Liver (tissue), 3 donors: ENCODE measurements at regions not wholly inside any gene's neighbourhood (a gene's known extent, or its start where the extent isn't known, plus 50 kb on each side); places are given as distances from the start of the nearest gene placed in this dataset.

Experiments used
- CTCF ChIP-seq: fragments of 150-350 bp; IDR thresholded peaks from 2 replicates; pipeline ENCODE4 v1.5.1; 2017; ENCODE audit warnings: improper control_type of control experiment, low read depth, low read length; ENCODE audit not compliant: missing input control
- EGR1 ChIP-seq, 2 donors: IDR thresholded peaks; 2 replicates each; pipeline ENCODE4 v1.6.1; 2016 to 2018; ENCODE audit warnings: antibody characterized with exemption in 2 of 2, low read depth in 2 of 2
- FOXA1 ChIP-seq: IDR thresholded peaks from 2 replicates; pipeline ENCODE4 v1.6.1; 2016; ENCODE audit warnings: antibody characterized with exemption
- GABPA ChIP-seq, 2 donors: IDR thresholded peaks in 1 of 2; conservative IDR thresholded peaks in 1 of 2; 2 replicates each; pipeline ENCODE4 v1.6.1; 2016; ENCODE audit warnings: antibody characterized with exemption in 2 of 2, mild to moderate bottlenecking in 1 of 2, moderate library complexity in 1 of 2
- HNF4G ChIP-seq: IDR thresholded peaks from 2 replicates; pipeline ENCODE4 v1.6.1; 2016; ENCODE audit warnings: antibody characterized with exemption
- JUND ChIP-seq, 2 donors: IDR thresholded peaks; 2 replicates each; pipeline ENCODE4 v1.6.1; 2016; ENCODE audit warnings: antibody characterized with exemption in 2 of 2
- RAD21 ChIP-seq, 2 donors: IDR thresholded peaks; 2 replicates each; pipeline ENCODE4 v1.6.1; 2016; ENCODE audit warnings: antibody characterized with exemption in 2 of 2, mild to moderate bottlenecking in 2 of 2
- SP1 ChIP-seq: IDR thresholded peaks from 2 replicates; pipeline ENCODE4 v1.6.1; 2018; ENCODE audit warnings: antibody characterized with exemption, mild to moderate bottlenecking
- TAF1 ChIP-seq: conservative IDR thresholded peaks from 2 replicates; pipeline ENCODE4 v1.6.1; 2016; ENCODE audit warnings: antibody characterized with exemption, mild to moderate bottlenecking
- YY1 ChIP-seq: IDR thresholded peaks from 2 replicates; pipeline ENCODE4 v1.6.1; 2016; ENCODE audit warnings: antibody characterized with exemption, mild to moderate bottlenecking
- TF ChIP-seq, protein P1 (sequence below): IDR thresholded peaks from 2 replicates; pipeline ENCODE4 v1.6.1; 2016; ENCODE audit warnings: antibody characterized with exemption, mild to moderate bottlenecking
- TF ChIP-seq, protein P2 (sequence below): IDR thresholded peaks from 2 replicates; pipeline ENCODE4 v1.6.1; 2016; ENCODE audit warnings: antibody characterized with exemption
- TF ChIP-seq, protein P3 (sequence below): IDR thresholded peaks from 2 replicates; pipeline ENCODE4 v1.6.1; 2016; ENCODE audit warnings: antibody characterized with exemption
- donor health status: healthy.
- donor health status: healthy.

DNA sequence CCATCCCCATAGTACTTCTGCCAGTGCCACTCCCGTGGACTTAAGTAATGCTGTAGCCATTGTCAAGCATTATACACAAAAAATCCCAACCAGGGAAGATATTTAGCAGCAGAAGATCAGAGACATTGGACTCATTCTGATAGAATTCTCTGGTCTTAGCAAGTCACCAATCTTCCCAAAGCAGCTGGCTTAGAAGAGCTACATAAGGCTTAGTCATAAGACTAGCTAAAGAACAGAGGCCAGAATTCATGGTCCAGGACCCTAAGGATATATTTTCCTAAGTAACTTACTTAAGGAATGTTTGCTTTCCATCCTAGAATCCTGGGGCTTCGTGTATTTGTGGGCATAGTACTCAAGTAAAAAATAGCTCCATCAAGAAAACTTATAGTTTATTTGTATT is 100.3 kb upstream of the SLIT2 start:
- TF ChIP-seq JUND (IDR thresholded peaks at IDR 0.05): no peak
- TF ChIP-seq CTCF: no peak
- TF ChIP-seq, protein P1, sequence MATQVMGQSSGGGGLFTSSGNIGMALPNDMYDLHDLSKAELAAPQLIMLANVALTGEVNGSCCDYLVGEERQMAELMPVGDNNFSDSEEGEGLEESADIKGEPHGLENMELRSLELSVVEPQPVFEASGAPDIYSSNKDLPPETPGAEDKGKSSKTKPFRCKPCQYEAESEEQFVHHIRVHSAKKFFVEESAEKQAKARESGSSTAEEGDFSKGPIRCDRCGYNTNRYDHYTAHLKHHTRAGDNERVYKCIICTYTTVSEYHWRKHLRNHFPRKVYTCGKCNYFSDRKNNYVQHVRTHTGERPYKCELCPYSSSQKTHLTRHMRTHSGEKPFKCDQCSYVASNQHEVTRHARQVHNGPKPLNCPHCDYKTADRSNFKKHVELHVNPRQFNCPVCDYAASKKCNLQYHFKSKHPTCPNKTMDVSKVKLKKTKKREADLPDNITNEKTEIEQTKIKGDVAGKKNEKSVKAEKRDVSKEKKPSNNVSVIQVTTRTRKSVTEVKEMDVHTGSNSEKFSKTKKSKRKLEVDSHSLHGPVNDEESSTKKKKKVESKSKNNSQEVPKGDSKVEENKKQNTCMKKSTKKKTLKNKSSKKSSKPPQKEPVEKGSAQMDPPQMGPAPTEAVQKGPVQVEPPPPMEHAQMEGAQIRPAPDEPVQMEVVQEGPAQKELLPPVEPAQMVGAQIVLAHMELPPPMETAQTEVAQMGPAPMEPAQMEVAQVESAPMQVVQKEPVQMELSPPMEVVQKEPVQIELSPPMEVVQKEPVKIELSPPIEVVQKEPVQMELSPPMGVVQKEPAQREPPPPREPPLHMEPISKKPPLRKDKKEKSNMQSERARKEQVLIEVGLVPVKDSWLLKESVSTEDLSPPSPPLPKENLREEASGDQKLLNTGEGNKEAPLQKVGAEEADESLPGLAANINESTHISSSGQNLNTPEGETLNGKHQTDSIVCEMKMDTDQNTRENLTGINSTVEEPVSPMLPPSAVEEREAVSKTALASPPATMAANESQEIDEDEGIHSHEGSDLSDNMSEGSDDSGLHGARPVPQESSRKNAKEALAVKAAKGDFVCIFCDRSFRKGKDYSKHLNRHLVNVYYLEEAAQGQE: no peak
- TF ChIP-seq GABPA (IDR thresholded peaks at IDR 0.05 in 1 of 2, conservative IDR thresholded peaks at IDR 0.05 in 1 of 2): no peak
- TF ChIP-seq TAF1: no peak
- no peak for TF ChIP-seq RAD21 (IDR thresholded peaks at IDR 0.05)
- TF ChIP-seq, protein P2, sequence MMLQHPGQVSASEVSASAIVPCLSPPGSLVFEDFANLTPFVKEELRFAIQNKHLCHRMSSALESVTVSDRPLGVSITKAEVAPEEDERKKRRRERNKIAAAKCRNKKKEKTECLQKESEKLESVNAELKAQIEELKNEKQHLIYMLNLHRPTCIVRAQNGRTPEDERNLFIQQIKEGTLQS: no peak
- TF ChIP-seq YY1: no peak
- no peak for TF ChIP-seq EGR1 (IDR thresholded peaks at IDR 0.05; ENCODE audit: low read depth in 2 of 2)
- no peak for TF ChIP-seq HNF4G
- TF ChIP-seq, protein P3, sequence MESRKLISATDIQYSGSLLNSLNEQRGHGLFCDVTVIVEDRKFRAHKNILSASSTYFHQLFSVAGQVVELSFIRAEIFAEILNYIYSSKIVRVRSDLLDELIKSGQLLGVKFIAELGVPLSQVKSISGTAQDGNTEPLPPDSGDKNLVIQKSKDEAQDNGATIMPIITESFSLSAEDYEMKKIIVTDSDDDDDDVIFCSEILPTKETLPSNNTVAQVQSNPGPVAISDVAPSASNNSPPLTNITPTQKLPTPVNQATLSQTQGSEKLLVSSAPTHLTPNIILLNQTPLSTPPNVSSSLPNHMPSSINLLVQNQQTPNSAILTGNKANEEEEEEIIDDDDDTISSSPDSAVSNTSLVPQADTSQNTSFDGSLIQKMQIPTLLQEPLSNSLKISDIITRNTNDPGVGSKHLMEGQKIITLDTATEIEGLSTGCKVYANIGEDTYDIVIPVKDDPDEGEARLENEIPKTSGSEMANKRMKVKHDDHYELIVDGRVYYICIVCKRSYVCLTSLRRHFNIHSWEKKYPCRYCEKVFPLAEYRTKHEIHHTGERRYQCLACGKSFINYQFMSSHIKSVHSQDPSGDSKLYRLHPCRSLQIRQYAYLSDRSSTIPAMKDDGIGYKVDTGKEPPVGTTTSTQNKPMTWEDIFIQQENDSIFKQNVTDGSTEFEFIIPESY: no peak
- TF ChIP-seq SP1: no peak
- no peak for TF ChIP-seq FOXA1
